Fibroblast of peridontal ligament (primary cell): ENCODE measurements at regions not wholly inside any gene's neighbourhood (a gene's known extent, or its start where the extent isn't known, plus 50 kb on each side); places are given as distances from the start of the nearest gene placed in this dataset.

Experiments
- DNase-seq: peaks from one replicate; pipeline ENCODE4 v3.0.0-alpha.2; 2010; ENCODE audit errors: extremely low read depth

- DNase-seq: peak; percentile 98
Measured at GRCh38 chr2:55102056-55102812, 52.0 kb upstream of the RTN4 start.

- DNase-seq: no peak
Measured at GRCh38 chr2:55101466-55101865, 51.2 kb upstream of the RTN4 start.

GRCh38 chr2:55099878-55100820 lies 49.9 kb upstream of the RTN4 start:
- DNase-seq: peak; percentile 93
